Lung microvascular endothelial cell (primary cell): ENCODE measurements at regions not wholly inside any gene's neighbourhood (a gene's known extent, or its start where the extent isn't known, plus 50 kb on each side); places are given as distances from the start of the nearest gene placed in this dataset.

Experiments
- DNase-seq, 2 donors: peaks; one replicate each; pipeline versions ENCODE4 v3.0.0 to v3.0.0-alpha.2; 2010; ENCODE audit warnings: low read depth in 2 of 2

GRCh38 chr6:95780037-95780436, 202.7 kb downstream of the MANEA start:
- DNase-seq, result no peak

GRCh38 chr6:95784019-95784418, 206.7 kb downstream of the MANEA start:
- no peak for DNase-seq

GRCh38 chr6:95784869-95785268, 207.5 kb downstream of the MANEA start:
- no peak for DNase-seq

GRCh38 chr6:95785785-95786184, 208.4 kb downstream of the MANEA start:
- DNase-seq, result no peak

GRCh38 chr6:95786802-95787201, 209.5 kb downstream of the MANEA start:
- DNase-seq, result no peak

- DNase-seq, result no peak
These were observed 213.5 kb downstream of the MANEA start for GRCh38 chr6:95790787-95791186.

GRCh38 chr6:95794749-95795148, 217.4 kb downstream of the MANEA start:
- DNase-seq, result no peak

GRCh38 chr6:95795927-95796326, 218.6 kb downstream of the MANEA start:
- DNase-seq, result no peak

- no peak for DNase-seq
These were observed 218.7 kb upstream of the FUT9 start for GRCh38 chr6:95797054-95797453.

GRCh38 chr6:95802978-95803377, 212.8 kb upstream of the FUT9 start:
- no peak for DNase-seq

GRCh38 chr6:95803889-95804288, 211.9 kb upstream of the FUT9 start:
- DNase-seq, result no peak

- no peak for DNase-seq
These were observed 210.8 kb upstream of the FUT9 start for GRCh38 chr6:95804847-95805541.

GRCh38 chr6:95805699-95806098, 210.1 kb upstream of the FUT9 start:
- no peak for DNase-seq

- DNase-seq, result no peak
These were observed 200.3 kb upstream of the FUT9 start for GRCh38 chr6:95815389-95816056.

GRCh38 chr6:95819461-95819860, 196.3 kb upstream of the FUT9 start:
- DNase-seq, result no peak

- peak in 1 of 2 donors; percentile 3 for DNase-seq
These were observed 195.8 kb upstream of the FUT9 start for GRCh38 chr6:95819939-95820338.

- no peak for DNase-seq
These were observed 184.8 kb upstream of the FUT9 start for GRCh38 chr6:95830859-95831557.

- DNase-seq, result no peak
These were observed 177.9 kb upstream of the FUT9 start for GRCh38 chr6:95837890-95838289.

GRCh38 chr6:95841560-95841959, 174.2 kb upstream of the FUT9 start:
- DNase-seq, result no peak

GRCh38 chr6:95846652-95847051, 169.1 kb upstream of the FUT9 start:
- no peak for DNase-seq

- DNase-seq, result no peak
These were observed 168.7 kb upstream of the FUT9 start for GRCh38 chr6:95847061-95847460.

GRCh38 chr6:95848717-95849116, 167.1 kb upstream of the FUT9 start:
- DNase-seq, result no peak

GRCh38 chr6:95856876-95857364, 158.9 kb upstream of the FUT9 start:
- no peak for DNase-seq
